GM21717 (cell line): ENCODE measurements at regions not wholly inside any gene's neighbourhood (a gene's known extent, or its start where the extent isn't known, plus 50 kb on each side); places are given as distances from the start of the nearest gene placed in this dataset.

Source experiments
- ATAC-seq: cut with Tn5 transposase; IDR thresholded peaks from one replicate; pipeline ENCODE4 v1.9.1; 2021; ENCODE audit warnings: mild to moderate bottlenecking, moderate library complexity; ENCODE audit not compliant: unreplicated experiment

DNA sequence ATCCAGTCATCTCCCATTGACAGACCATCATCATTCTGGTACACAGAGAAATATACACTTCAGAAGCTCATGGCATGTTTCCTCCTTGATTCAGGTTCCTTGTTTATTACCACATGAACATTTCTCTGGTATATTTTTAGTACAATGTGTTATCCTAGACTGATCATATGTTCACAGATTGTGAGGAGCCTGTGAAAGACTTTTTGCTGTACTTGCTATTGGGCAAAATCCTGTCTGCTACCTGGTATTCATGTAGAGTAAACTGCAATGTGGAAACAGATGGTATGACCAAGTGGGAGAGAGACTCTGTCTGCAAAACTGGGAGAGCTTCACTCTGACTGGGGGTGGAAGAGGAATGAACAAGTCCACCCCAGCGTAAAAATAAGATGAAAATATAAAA, 657.2 kb downstream of the IRS1 start:
- ATAC-seq: no peak

DNA sequence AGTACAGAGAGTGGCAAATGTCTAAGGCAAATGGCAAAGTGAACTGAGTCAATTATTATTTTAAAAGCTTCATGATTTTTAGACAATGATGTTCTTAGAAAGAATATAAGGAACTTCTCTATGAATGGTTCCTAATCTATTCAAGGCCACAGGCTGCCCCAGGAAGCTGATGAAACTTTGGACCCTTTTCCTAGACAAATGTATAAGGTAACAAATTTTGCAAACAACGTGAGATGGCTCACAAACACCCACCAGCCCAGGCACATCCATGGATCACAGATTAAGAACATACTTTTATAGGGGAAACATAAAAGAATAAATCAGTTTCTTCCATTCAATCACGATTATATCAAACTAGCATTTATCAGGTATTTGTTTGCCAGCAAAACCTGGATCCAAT, 659.0 kb downstream of the IRS1 start:
- ATAC-seq: no peak

GRCh38 chr2:226139759-226140158, 659.9 kb downstream of the IRS1 start:
- no peak for ATAC-seq

GRCh38 chr2:226137201-226137811, 662.3 kb downstream of the IRS1 start:
- ATAC-seq: no peak

DNA sequence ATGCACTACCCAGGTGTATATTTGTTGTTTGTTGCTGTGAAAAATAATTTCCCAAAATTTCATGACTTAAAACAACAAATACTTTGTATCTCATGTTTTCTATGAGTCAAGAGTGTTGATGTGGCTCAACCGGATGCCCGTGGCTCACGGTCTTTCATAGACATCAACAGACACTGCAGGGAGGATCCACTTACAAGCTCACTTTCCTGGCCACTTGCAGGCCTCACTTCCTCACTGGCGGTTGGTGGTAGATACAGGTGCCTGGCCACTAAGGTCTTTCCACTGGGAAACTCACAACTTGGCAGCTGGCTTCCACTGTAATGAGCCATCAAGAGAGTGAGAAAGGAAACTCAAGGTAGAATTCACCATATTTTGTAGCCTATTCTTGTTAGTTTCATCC, 662.9 kb downstream of the IRS1 start:
- no peak for ATAC-seq

- no peak for ATAC-seq
Observed at GRCh38 chr2:226135861-226136548, 663.6 kb downstream of the IRS1 start.

- no peak for ATAC-seq
Observed at GRCh38 chr2:226132323-226133215, 667.1 kb downstream of the IRS1 start.

- no peak for ATAC-seq
Observed at GRCh38 chr2:226131299-226131784, 668.3 kb downstream of the IRS1 start.

DNA sequence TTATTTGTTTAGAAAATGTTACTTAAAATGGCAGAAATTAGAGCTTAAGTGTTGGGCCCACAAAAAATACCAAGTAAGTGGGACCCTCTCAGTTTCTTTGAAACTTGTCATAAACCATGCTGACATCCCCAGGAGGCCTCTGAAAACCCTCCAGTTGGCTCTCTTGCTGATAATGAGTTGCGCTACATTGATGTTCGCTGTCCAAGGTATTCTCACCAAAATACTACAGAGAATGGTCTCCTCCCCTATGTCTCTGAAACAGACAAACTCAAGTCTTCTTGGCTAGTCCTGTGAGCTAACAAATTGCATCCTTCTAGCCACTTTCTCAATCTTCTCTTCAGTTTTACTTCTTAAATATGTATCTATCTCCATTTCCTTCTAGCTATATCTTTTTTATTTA, 669.4 kb downstream of the IRS1 start:
- no peak for ATAC-seq

- ATAC-seq: no peak
Observed at GRCh38 chr2:226127682-226128081, 671.9 kb downstream of the IRS1 start.

GRCh38 chr2:226126104-226126503, 673.5 kb downstream of the IRS1 start:
- ATAC-seq: no peak

DNA sequence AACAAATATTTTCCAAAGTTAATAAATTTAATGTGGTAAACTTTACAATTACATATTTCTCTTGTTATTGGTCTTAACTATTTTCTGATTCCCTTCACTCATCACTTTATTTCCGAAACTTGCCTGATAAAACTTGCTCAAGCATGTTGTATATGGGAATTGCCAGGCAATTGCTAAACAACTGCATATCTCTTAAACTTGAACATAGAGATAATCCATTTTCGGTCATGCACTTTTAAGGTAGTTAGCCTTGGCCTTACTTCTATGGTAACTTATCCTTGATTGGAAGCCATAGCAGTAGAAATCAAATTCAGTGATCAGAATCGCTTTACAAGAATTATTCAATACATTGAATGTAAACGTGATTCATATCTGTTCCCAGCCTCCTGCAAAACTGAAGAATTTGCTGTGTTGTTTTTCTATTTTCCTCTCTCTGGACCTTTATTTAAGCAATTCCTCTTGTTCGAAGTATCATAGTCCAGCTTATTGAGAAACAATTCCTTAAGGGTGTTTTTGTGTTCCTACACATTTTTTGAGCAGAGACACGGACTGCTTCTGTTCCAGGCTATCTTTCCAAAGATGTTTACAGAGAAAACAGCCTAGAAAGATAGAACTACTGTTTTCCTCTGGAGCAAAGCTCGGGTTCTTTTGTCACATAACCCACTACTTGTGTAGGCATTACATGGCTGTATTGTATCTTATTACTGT, 674.3 kb downstream of the IRS1 start:
- no peak for ATAC-seq

- no peak for ATAC-seq
Observed at GRCh38 chr2:226124548-226125011, 675.0 kb downstream of the IRS1 start.

GRCh38 chr2:226123300-226123699, 676.3 kb downstream of the IRS1 start:
- no peak for ATAC-seq

DNA sequence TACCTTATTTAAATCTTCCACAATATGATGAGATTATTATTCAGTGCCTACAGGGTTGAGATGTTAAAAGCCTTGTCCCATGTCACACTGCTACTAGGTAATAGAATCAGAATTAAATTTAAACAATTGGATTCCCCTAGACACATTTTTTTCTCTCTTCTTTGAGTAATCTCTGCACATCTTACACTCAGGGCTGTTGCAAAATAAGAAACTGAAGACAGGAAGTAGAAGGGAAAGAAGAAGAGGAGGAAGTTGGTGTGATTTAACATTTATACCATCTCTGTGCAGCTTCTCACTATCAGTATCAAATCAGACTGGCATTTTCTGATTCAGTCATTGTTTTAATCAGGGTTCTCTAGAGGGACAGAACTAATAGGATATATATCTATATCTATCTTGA, 677.6 kb downstream of the IRS1 start:
- ATAC-seq: no peak

- no peak for ATAC-seq
Observed at GRCh38 chr2:226121046-226121738, 678.4 kb downstream of the IRS1 start.

DNA sequence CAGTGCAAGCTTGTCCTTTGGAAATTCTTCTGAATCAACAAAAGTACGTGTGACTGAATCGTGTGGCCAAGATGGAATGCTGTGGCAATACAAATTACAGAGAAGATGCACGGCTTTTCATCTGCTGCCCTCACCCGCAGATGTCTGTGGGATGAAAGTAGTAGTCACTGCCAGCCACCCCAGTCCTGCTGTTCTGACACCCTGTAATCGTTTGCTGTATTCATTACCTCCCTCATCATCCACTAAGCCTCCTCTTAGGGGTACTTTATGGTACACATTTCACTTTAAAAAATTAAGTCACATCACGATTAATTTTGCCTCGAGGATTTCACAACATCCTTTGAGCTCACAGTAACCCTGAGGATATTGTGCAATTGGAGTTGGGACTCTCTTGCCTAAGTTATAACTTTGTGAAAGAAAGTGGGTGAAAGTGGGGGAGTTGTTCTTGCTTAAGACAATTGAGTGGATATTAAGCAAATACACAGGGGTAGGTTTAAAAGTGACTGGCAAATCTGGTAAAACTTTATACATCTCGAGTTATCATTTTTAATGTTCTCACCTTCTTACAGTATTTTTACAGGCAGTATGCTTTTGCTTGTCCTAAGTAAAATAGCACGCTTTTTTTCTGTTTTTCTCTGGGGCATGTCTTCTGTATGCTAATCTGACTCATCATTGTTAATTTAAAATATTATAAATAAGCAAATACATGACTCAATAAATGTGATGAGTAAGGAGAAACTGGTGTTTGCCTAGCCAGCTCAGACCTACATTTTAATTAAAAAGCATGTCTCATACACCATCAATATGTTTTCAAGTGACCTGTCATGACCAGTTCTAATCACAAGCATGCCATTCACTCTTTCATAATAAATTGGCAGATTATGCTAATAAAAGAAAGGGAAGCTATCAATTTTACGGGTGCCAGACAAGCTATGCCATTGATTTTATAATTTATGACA, 680.9 kb downstream of the IRS1 start:
- ATAC-seq: no peak

DNA sequence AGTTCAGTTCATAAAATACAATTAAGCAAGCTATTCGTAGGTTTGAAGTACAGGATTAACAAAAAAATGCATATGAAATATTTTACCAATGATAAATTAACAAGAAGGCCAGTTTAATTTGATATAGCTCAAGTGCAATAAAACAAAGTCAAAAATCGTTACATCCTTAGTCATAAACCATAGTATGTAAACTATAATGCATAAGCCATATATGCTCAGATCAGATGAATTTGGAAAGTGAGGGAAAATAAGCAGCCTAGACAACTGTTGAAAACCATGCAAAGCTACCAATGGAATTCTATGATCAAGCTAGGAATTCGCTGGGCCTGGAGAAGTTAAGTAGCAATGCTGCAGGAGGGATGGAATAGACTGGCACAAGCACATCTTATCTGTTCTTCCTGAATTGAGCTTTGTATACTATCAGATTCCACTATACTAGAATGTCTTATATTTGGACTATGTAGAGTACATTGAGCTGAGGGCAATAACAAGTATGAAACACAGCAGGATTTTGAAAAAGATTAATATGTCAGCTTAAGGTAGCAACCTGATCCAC, 682.0 kb downstream of the IRS1 start:
- no peak for ATAC-seq

- no peak for ATAC-seq
Observed at GRCh38 chr2:226116346-226116745, 683.3 kb downstream of the IRS1 start.
